ENCODE measurements at regions not wholly inside any gene's neighbourhood (a gene's known extent, or its start where the extent isn't known, plus 50 kb on each side); places are given as distances from the start of the nearest gene placed in this dataset.
A peak's percentile ranks its signal among the peaks of the same experiment; 100 is the strongest.

- peak; percentile 18 for DNase-seq (ENCODE audit: low spot score)
- ATAC-seq: no peak
- intact Hi-C loops (cut with DNase I): no loop called here
Measured at GRCh38 chr13:111958612-111959395, 108.1 kb upstream of the SOX1 start.

- DNase-seq (ENCODE audit: low spot score): no peak
- intact Hi-C loops (cut with DNase I): no loop called here
Measured at GRCh38 chr13:111960152-111960772, 106.7 kb upstream of the SOX1 start.

GRCh38 chr13:111961236-111961635 is 105.7 kb upstream of the SOX1 start:
- intact Hi-C loops (cut with DNase I): no loop called here
- ATAC-seq (no peak), DNase-seq (ENCODE audit: low spot score) (peak; percentile 37)

More at GRCh38 chr13:111960152-111960772, 106.7 kb upstream of the SOX1 start:
- ATAC-seq: no peak

- ATAC-seq (no peak), DNase-seq (ENCODE audit: low spot score) (peak; percentile 25)
- intact Hi-C loops (cut with DNase I): no loop called here
Measured at GRCh38 chr13:111961651-111962192, 105.2 kb upstream of the SOX1 start.

- intact Hi-C loops (cut with DNase I): no loop called here
- ATAC-seq (no peak), DNase-seq (ENCODE audit: low spot score) (peak; percentile 22)
Measured at GRCh38 chr13:111962431-111962891, 104.5 kb upstream of the SOX1 start.

GRCh38 chr13:111963031-111963430 is 103.9 kb upstream of the SOX1 start:
- DNase-seq (ENCODE audit: low spot score): peak; percentile 28
- intact Hi-C loops (cut with DNase I): no loop called here

GRCh38 chr13:111964411-111965035 is 102.4 kb upstream of the SOX1 start:
- ATAC-seq: no peak
- DNase-seq (ENCODE audit: low spot score): no peak
- intact Hi-C loops (cut with DNase I): no loop called here

More at GRCh38 chr13:111963031-111963430, 103.9 kb upstream of the SOX1 start:
- no peak for ATAC-seq

GRCh38 chr13:111965466-111966214 is 101.3 kb upstream of the SOX1 start:
- no peak for ATAC-seq
- intact Hi-C loops (cut with DNase I): no loop called here
- no peak for DNase-seq (ENCODE audit: low spot score)

- intact Hi-C loops (cut with DNase I): no loop called here
- DNase-seq (ENCODE audit: low spot score) (peak; percentile 47), ATAC-seq (peak; percentile 40)
Measured at GRCh38 chr13:111966933-111967332, 100.0 kb upstream of the SOX1 start.

- DNase-seq (ENCODE audit: low spot score) (peak; percentile 70), ATAC-seq (peak; percentile 49)
- intact Hi-C loops (cut with DNase I): no loop called here
Measured at GRCh38 chr13:111967572-111968201, 99.3 kb upstream of the SOX1 start.

GRCh38 chr13:111968336-111969010 is 98.5 kb upstream of the SOX1 start:
- intact Hi-C loops (cut with DNase I): no loop called here
- no peak for ATAC-seq
- DNase-seq (ENCODE audit: low spot score): no peak

GRCh38 chr13:111969551-111970135 is 97.3 kb upstream of the SOX1 start:
- ATAC-seq (no peak), DNase-seq (ENCODE audit: low spot score) (no peak)
- intact Hi-C loops (cut with DNase I): no loop called here

- DNase-seq (ENCODE audit: low spot score): no peak
- intact Hi-C loops (cut with DNase I): no loop called here
- no peak for ATAC-seq
Measured at GRCh38 chr13:111970494-111971141, 96.3 kb upstream of the SOX1 start.

GRCh38 chr13:111971891-111972780 is 94.8 kb upstream of the SOX1 start:
- ATAC-seq: no peak
- intact Hi-C loops (cut with DNase I): no loop called here
- DNase-seq (ENCODE audit: low spot score): no peak

GRCh38 chr13:111973186-111973585 is 93.8 kb upstream of the SOX1 start:
- intact Hi-C loops (cut with DNase I): no loop called here
- DNase-seq (ENCODE audit: low spot score) (no peak), ATAC-seq (no peak)

GRCh38 chr13:111973605-111974340 is 93.2 kb upstream of the SOX1 start:
- ATAC-seq (no peak), DNase-seq (ENCODE audit: low spot score) (no peak)
- intact Hi-C loops (cut with DNase I): no loop called here

All from sciatic nerve (tissue), 2 donors.